Nephron (organoid): ENCODE measurements at regions not wholly inside any gene's neighbourhood (a gene's known extent, or its start where the extent isn't known, plus 50 kb on each side); places are given as distances from the start of the nearest gene placed in this dataset.

Experiments used
- H3K27ac Mint-ChIP-seq, 3 experiments: 2 replicates each; pipeline ENCODE4 v1.8.0; 2020; ENCODE audit warnings: mixed read lengths in 3 of 3, mild to moderate bottlenecking in 2 of 3, moderate library complexity in 1 of 3
- H3K27me3 Mint-ChIP-seq: 2 replicates; pipeline ENCODE4 v1.8.0; 2021; ENCODE audit warnings: low read depth, mild to moderate bottlenecking, moderate library complexity, mixed read lengths
- H3K36me3 Mint-ChIP-seq: 2 replicates; pipeline ENCODE4 v1.8.0; 2020; ENCODE audit warnings: low read depth, mixed read lengths
- H3K4me1 Mint-ChIP-seq: 2 replicates; pipeline ENCODE4 v1.8.0; 2020; ENCODE audit warnings: mixed read lengths
- H3K4me3 Mint-ChIP-seq, 3 experiments: 2 replicates each; pipeline ENCODE4 v1.8.0; 2020; ENCODE audit warnings: mild to moderate bottlenecking in 3 of 3, mixed read lengths in 3 of 3, moderate library complexity in 2 of 3
- H3K9me3 Mint-ChIP-seq: 2 replicates; pipeline ENCODE4 v1.8.0; 2020; ENCODE audit warnings: mixed read lengths
- CTCF ChIP-seq, 3 experiments: fragments of 200-600 bp; sonication (generic); IDR thresholded peaks; one replicate each; pipeline ENCODE4 v1.5.0; 2021; ENCODE audit warnings: antibody characterized with exemption in 3 of 3; ENCODE audit not compliant: unreplicated experiment in 3 of 3

GRCh38 chr17:73782231-73782630 is 138.0 kb upstream of the SDK2 start:
- peaks cover 58% of the 10 kb centered on the region for H3K27me3 Mint-ChIP-seq

GRCh38 chr17:73782641-73783381 is 138.6 kb upstream of the SDK2 start:
- peaks cover 32% of the 10 kb centered on the region for H3K4me1 Mint-ChIP-seq
- peaks cover 63% of the 10 kb centered on the region for H3K27me3 Mint-ChIP-seq
- no peaks in the 10 kb centered on the region for H3K36me3 Mint-ChIP-seq
- H3K27ac Mint-ChIP-seq: no peak overlapping the region
- peaks cover 2% of the 10 kb centered on the region for H3K9me3 Mint-ChIP-seq
- TF ChIP-seq CTCF (IDR thresholded peaks at IDR 0.05; ENCODE audit: unreplicated experiment in 3 of 3): no peak
- H3K4me3 Mint-ChIP-seq: no peak overlapping the region

More at GRCh38 chr17:73782231-73782630, 138.0 kb upstream of the SDK2 start:
- H3K4me1 Mint-ChIP-seq: peaks cover 26% of the 10 kb centered on the region
- no peak for TF ChIP-seq CTCF (IDR thresholded peaks at IDR 0.05; ENCODE audit: unreplicated experiment in 3 of 3)
- H3K4me3 Mint-ChIP-seq: no peak overlapping the region
- no peak overlapping the region for H3K27ac Mint-ChIP-seq
- H3K36me3 Mint-ChIP-seq: no peaks in the 10 kb centered on the region
- peaks cover 2% of the 10 kb centered on the region for H3K9me3 Mint-ChIP-seq

GRCh38 chr17:73783382-73783766 is 139.1 kb upstream of the SDK2 start:
- no peak overlapping the region for H3K4me3 Mint-ChIP-seq
- peaks cover 69% of the 10 kb centered on the region for H3K27me3 Mint-ChIP-seq
- TF ChIP-seq CTCF (IDR thresholded peaks at IDR 0.05; ENCODE audit: unreplicated experiment in 3 of 3): no peak
- H3K36me3 Mint-ChIP-seq: peaks cover 2% of the 10 kb centered on the region
- peaks cover 4% of the 10 kb centered on the region for H3K9me3 Mint-ChIP-seq
- H3K4me1 Mint-ChIP-seq: peaks cover 38% of the 10 kb centered on the region
- no peak overlapping the region for H3K27ac Mint-ChIP-seq

GRCh38 chr17:73783945-73784603 is 139.8 kb upstream of the SDK2 start:
- H3K27me3 Mint-ChIP-seq: peaks cover 74% of the 10 kb centered on the region
- H3K27ac Mint-ChIP-seq: no peak overlapping the region
- H3K36me3 Mint-ChIP-seq: peaks cover 4% of the 10 kb centered on the region
- H3K4me1 Mint-ChIP-seq: peaks cover 39% of the 10 kb centered on the region
- H3K9me3 Mint-ChIP-seq: peaks cover 3% of the 10 kb centered on the region
- no peak overlapping the region for H3K4me3 Mint-ChIP-seq
- TF ChIP-seq CTCF (IDR thresholded peaks at IDR 0.05; ENCODE audit: unreplicated experiment in 3 of 3): no peak

GRCh38 chr17:73785496-73785895 is 141.3 kb upstream of the SDK2 start:
- peaks cover 79% of the 10 kb centered on the region for H3K27me3 Mint-ChIP-seq
- H3K4me1 Mint-ChIP-seq: peaks cover 39% of the 10 kb centered on the region
- peaks cover 3% of the 10 kb centered on the region for H3K9me3 Mint-ChIP-seq
- H3K27ac Mint-ChIP-seq: peak overlapping the region in 2 of 3 experiments; percentile 62 to 68
- TF ChIP-seq CTCF (IDR thresholded peaks at IDR 0.05; ENCODE audit: unreplicated experiment in 3 of 3): no peak
- peak overlapping the region; percentile 40 to 58 (median 52) for H3K4me3 Mint-ChIP-seq
- peaks cover 4% of the 10 kb centered on the region for H3K36me3 Mint-ChIP-seq
